ENCODE measurements at regions not wholly inside any gene's neighbourhood (a gene's known extent, or its start where the extent isn't known, plus 50 kb on each side); places are given as distances from the start of the nearest gene placed in this dataset.

DNA sequence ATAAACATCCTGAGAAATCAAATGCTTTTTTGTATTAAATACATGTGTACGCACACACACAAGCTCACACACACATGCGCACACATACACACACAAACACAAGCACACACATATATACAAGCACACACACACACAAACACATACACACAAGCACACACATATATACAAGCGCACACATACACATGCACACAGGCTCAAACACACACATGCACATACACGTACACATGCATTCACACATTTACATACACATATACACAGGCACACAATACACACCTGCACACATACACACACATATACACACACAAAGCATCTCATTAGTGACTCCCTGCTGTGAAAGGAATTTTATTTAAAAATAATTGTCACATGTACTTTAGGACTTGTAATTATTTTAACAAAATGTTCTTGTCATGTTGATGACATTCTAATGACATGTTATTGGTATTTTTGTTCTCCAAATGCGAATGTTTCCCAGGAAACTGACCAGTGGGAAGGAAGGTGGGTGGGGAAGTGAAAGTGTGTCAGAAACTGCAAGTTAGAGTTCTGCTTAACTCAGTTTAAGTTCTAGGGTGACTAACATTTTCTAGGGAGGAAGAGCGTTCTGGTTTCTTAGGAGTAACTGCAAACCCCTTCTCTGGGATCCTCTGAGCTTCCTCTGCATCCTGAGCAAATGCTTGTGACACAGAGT is 113.9 kb upstream of the ZNF217 start:
- TF ChIP-seq CTCF (IDR thresholded peaks at IDR 0.05; ENCODE audit: low read depth, low read length, missing input control) (no peak), YY1 (IDR thresholded peaks at IDR 0.05) (no peak), SP1 (IDR thresholded peaks at IDR 0.05) (no peak), JUND (IDR thresholded peaks at IDR 0.05) (no peak), RAD21 (IDR thresholded peaks at IDR 0.05) (no peak)
- TF ChIP-seq, protein P1, sequence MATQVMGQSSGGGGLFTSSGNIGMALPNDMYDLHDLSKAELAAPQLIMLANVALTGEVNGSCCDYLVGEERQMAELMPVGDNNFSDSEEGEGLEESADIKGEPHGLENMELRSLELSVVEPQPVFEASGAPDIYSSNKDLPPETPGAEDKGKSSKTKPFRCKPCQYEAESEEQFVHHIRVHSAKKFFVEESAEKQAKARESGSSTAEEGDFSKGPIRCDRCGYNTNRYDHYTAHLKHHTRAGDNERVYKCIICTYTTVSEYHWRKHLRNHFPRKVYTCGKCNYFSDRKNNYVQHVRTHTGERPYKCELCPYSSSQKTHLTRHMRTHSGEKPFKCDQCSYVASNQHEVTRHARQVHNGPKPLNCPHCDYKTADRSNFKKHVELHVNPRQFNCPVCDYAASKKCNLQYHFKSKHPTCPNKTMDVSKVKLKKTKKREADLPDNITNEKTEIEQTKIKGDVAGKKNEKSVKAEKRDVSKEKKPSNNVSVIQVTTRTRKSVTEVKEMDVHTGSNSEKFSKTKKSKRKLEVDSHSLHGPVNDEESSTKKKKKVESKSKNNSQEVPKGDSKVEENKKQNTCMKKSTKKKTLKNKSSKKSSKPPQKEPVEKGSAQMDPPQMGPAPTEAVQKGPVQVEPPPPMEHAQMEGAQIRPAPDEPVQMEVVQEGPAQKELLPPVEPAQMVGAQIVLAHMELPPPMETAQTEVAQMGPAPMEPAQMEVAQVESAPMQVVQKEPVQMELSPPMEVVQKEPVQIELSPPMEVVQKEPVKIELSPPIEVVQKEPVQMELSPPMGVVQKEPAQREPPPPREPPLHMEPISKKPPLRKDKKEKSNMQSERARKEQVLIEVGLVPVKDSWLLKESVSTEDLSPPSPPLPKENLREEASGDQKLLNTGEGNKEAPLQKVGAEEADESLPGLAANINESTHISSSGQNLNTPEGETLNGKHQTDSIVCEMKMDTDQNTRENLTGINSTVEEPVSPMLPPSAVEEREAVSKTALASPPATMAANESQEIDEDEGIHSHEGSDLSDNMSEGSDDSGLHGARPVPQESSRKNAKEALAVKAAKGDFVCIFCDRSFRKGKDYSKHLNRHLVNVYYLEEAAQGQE (IDR thresholded peaks at IDR 0.05) = no peak

All from liver (tissue), 3 donors.